Breast epithelium (tissue), 4 donors: ENCODE measurements at regions not wholly inside any gene's neighbourhood (a gene's known extent, or its start where the extent isn't known, plus 50 kb on each side); places are given as distances from the start of the nearest gene placed in this dataset.

ENCODE experiments used
- DNase-seq, 2 donors: peaks; one replicate each; pipeline ENCODE4 v3.0.0-alpha.2; 2019; ENCODE audit warnings: low spot score in 2 of 2
- H3K27ac ChIP-seq, 2 donors: fragments of 200-600 bp; sonication (generic) in 1 of 2; one replicate each; pipeline ENCODE4 v1.5.1; 2016 to 2019; ENCODE audit warnings: mild to moderate bottlenecking in 1 of 2
- H3K27me3 ChIP-seq, 2 donors: fragments of 200-600 bp; sonication (generic) in 1 of 2; one replicate each; pipeline versions ENCODE4 v1.5.1 to v1.6.0; 2017 to 2019; ENCODE audit warnings: control low read depth in 1 of 2, mild to moderate bottlenecking in 1 of 2
- H3K36me3 ChIP-seq: fragments of 200-600 bp; one replicate; pipeline ENCODE4 v1.5.1; 2019
- H3K4me1 ChIP-seq, 2 donors: fragments of 200-600 bp; sonication (generic); one replicate each; pipeline ENCODE4 v1.5.1; 2016 to 2019; ENCODE audit warnings: control low read depth in 1 of 2
- H3K4me3 ChIP-seq, 3 donors: fragments of 200-600 bp; sonication (generic); 1 replicate in 2 of 3; 2 replicates in 1 of 3; pipeline ENCODE4 v1.5.1; 2016 to 2019; ENCODE audit warnings: mild to moderate bottlenecking in 3 of 3, moderate library complexity in 2 of 3
- H3K9me3 ChIP-seq, 2 donors: fragments of 200-600 bp; sonication (generic) in 1 of 2; one replicate each; pipeline ENCODE4 v1.5.1; 2016 to 2019; ENCODE audit warnings: control low read depth in 1 of 2
- CTCF ChIP-seq, 3 donors: fragments of 450-650 bp; IDR thresholded peaks; one replicate each; pipeline ENCODE4 v1.5.1; 2016 to 2017; ENCODE audit warnings: antibody characterized with exemption in 3 of 3, mild to moderate bottlenecking in 3 of 3, moderate library complexity in 3 of 3
- POLR2A ChIP-seq: fragments of 450-650 bp; IDR thresholded peaks from one replicate; pipeline ENCODE4 v1.6.1; 2016; ENCODE audit warnings: antibody characterized with exemption, mild to moderate bottlenecking, moderate library complexity
- POLR2AphosphoS5 ChIP-seq, 3 donors: sonication (generic); formaldehyde crosslinking; IDR thresholded peaks; one replicate each; pipeline ENCODE4 v1.6.1; 2017; ENCODE audit warnings: antibody characterized with exemption in 3 of 3
- intact Hi-C: fragments of 100-400 bp; cut with DNase I; formaldehyde crosslinking; loops from one replicate; pipeline ENCODE4 v1.15.1; 2023; ENCODE audit warnings: low total_unique reads

- H3K27ac ChIP-seq, result no peak overlapping the region
- H3K4me3 ChIP-seq, result no peak overlapping the region
- TF ChIP-seq CTCF (IDR thresholded peaks at IDR 0.05) (no peak), POLR2AphosphoS5 (IDR thresholded peaks at IDR 0.05) (no peak), POLR2A (no peak)
- DNase-seq, result no peak
- intact Hi-C loops, result no loop called here
- H3K36me3 ChIP-seq, result no peaks in the 10 kb centered on the region
- no peaks in the 10 kb centered on the region for H3K27me3 ChIP-seq
- no peaks in the 10 kb centered on the region for H3K9me3 ChIP-seq
- H3K4me1 ChIP-seq, result no peaks in the 10 kb centered on the region
These were observed 479.3 kb downstream of the ARHGEF28 start for GRCh38 chr5:74105126-74105780.

GRCh38 chr5:74103131-74104023 lies 477.4 kb downstream of the ARHGEF28 start:
- TF ChIP-seq CTCF (IDR thresholded peaks at IDR 0.05), result no peak
- TF ChIP-seq POLR2A, result no peak
- TF ChIP-seq POLR2AphosphoS5 (IDR thresholded peaks at IDR 0.05), result no peak
- Histone ChIP-seq H3K36me3 (no peaks in the 10 kb centered on the region), H3K4me3 (no peak overlapping the region), H3K27ac (peak overlapping the region in 1 of 2 donors; percentile 12), H3K9me3 (peaks cover 3 to 9% of the 10 kb centered on the region in 2 donors), H3K4me1 (no peaks in the 10 kb centered on the region), H3K27me3 (no peaks in the 10 kb centered on the region)
- intact Hi-C loops, result no loop called here
- peak in 1 of 2 donors; percentile 35 for DNase-seq

- no peak for DNase-seq
- no peak for TF ChIP-seq POLR2AphosphoS5 (IDR thresholded peaks at IDR 0.05)
- TF ChIP-seq CTCF (IDR thresholded peaks at IDR 0.05), result no peak
- no peak for TF ChIP-seq POLR2A
- peaks cover 3 to 9% of the 10 kb centered on the region in 2 donors for H3K9me3 ChIP-seq
- no peaks in the 10 kb centered on the region for H3K4me1 ChIP-seq
- intact Hi-C loops, result no loop called here
- H3K4me3 ChIP-seq, result no peak overlapping the region
- no peaks in the 10 kb centered on the region for H3K27me3 ChIP-seq
- H3K27ac ChIP-seq, result no peak overlapping the region
- H3K36me3 ChIP-seq, result no peaks in the 10 kb centered on the region
These were observed 474.3 kb downstream of the ARHGEF28 start for GRCh38 chr5:74100268-74100665.

GRCh38 chr5:74099538-74100267 lies 473.7 kb downstream of the ARHGEF28 start:
- peaks cover 3 to 9% of the 10 kb centered on the region in 2 donors for H3K9me3 ChIP-seq
- H3K36me3 ChIP-seq, result no peaks in the 10 kb centered on the region
- no peak for DNase-seq
- no peak overlapping the region for H3K4me3 ChIP-seq
- no peak overlapping the region for H3K27ac ChIP-seq
- H3K4me1 ChIP-seq, result no peaks in the 10 kb centered on the region
- TF ChIP-seq CTCF (IDR thresholded peaks at IDR 0.05) (no peak), POLR2AphosphoS5 (IDR thresholded peaks at IDR 0.05) (no peak), POLR2A (no peak)
- intact Hi-C loops, result no loop called here
- H3K27me3 ChIP-seq, result no peaks in the 10 kb centered on the region
